ENCODE measurements at regions not wholly inside any gene's neighbourhood (a gene's known extent, or its start where the extent isn't known, plus 50 kb on each side); places are given as distances from the start of the nearest gene placed in this dataset.

- intact Hi-C loops (cut with DNase I) = no loop called here
- H3K4me1 ChIP-seq = no peaks in the 10 kb centered on the region
Measured at GRCh38 chr6:129955584-129955983, 62.8 kb upstream of the L3MBTL3 start.

GRCh38 chr6:129954749-129955431 is 63.5 kb upstream of the L3MBTL3 start:
- intact Hi-C loops (cut with DNase I) = no loop called here
- Histone ChIP-seq H3K36me3 (no peaks in the 10 kb centered on the region), H3K4me3 (no peak overlapping the region), H3K27ac (no peak overlapping the region), H3K4me1 (no peaks in the 10 kb centered on the region), H3K9me3 (no peaks in the 10 kb centered on the region), H3K27me3 (ENCODE audit: low read depth) (no peaks in the 10 kb centered on the region)
- no peak for ATAC-seq
- TF ChIP-seq CTCF (IDR thresholded peaks at IDR 0.05) = no peak
- no peak for DNase-seq

More at GRCh38 chr6:129955584-129955983, 62.8 kb upstream of the L3MBTL3 start:
- H3K27me3 ChIP-seq (ENCODE audit: low read depth) = no peaks in the 10 kb centered on the region
- no peaks in the 10 kb centered on the region for H3K9me3 ChIP-seq
- no peak overlapping the region for H3K4me3 ChIP-seq
- no peak for TF ChIP-seq CTCF (IDR thresholded peaks at IDR 0.05)
- H3K27ac ChIP-seq = no peak overlapping the region
- ATAC-seq (no peak), DNase-seq (no peak)
- no peaks in the 10 kb centered on the region for H3K36me3 ChIP-seq

GRCh38 chr6:129947797-129948196 is 70.6 kb upstream of the L3MBTL3 start:
- H3K9me3 ChIP-seq = no peaks in the 10 kb centered on the region
- no peak overlapping the region for H3K4me3 ChIP-seq
- H3K27me3 ChIP-seq (ENCODE audit: low read depth) = no peaks in the 10 kb centered on the region
- ATAC-seq (no peak), DNase-seq (no peak)
- H3K36me3 ChIP-seq = no peaks in the 10 kb centered on the region
- TF ChIP-seq CTCF (IDR thresholded peaks at IDR 0.05) = no peak
- intact Hi-C loops (cut with DNase I) = no loop called here
- no peaks in the 10 kb centered on the region for H3K4me1 ChIP-seq
- no peak overlapping the region for H3K27ac ChIP-seq

GRCh38 chr6:129946439-129947140 is 71.8 kb upstream of the L3MBTL3 start:
- DNase-seq (no peak), ATAC-seq (no peak)
- Histone ChIP-seq H3K4me3 (no peak overlapping the region), H3K27ac (no peak overlapping the region), H3K27me3 (ENCODE audit: low read depth) (no peaks in the 10 kb centered on the region), H3K36me3 (no peaks in the 10 kb centered on the region), H3K9me3 (no peaks in the 10 kb centered on the region), H3K4me1 (no peaks in the 10 kb centered on the region)
- no peak for TF ChIP-seq CTCF (IDR thresholded peaks at IDR 0.05)
- intact Hi-C loops (cut with DNase I) = no loop called here

- Histone ChIP-seq H3K27me3 (ENCODE audit: low read depth) (no peaks in the 10 kb centered on the region), H3K9me3 (no peaks in the 10 kb centered on the region), H3K4me3 (no peak overlapping the region), H3K36me3 (no peaks in the 10 kb centered on the region), H3K4me1 (no peaks in the 10 kb centered on the region), H3K27ac (no peak overlapping the region)
- no peak for ATAC-seq
- intact Hi-C loops (cut with DNase I) = no loop called here
- TF ChIP-seq CTCF (IDR thresholded peaks at IDR 0.05) = no peak
- DNase-seq = no peak
Measured at GRCh38 chr6:129943637-129944271, 74.6 kb upstream of the L3MBTL3 start.
